Astrocyte of the cerebellum (primary cell): ENCODE measurements at regions not wholly inside any gene's neighbourhood (a gene's known extent, or its start where the extent isn't known, plus 50 kb on each side); places are given as distances from the start of the nearest gene placed in this dataset.

Experiments used
- DNase-seq: peaks from one replicate; pipeline ENCODE4 v3.0.0-alpha.2; 2011; ENCODE audit warnings: low read depth
- H3K4me3 ChIP-seq: 2 replicates; pipeline ENCODE4 v1.5.1; 2011; ENCODE audit warnings: mild to moderate bottlenecking, low read depth, low read length, moderate library complexity
- CTCF ChIP-seq: IDR thresholded peaks from 2 replicates; pipeline ENCODE4 v1.5.1; 2012; ENCODE audit warnings: low read length, low read depth, moderate library complexity, mild to moderate bottlenecking; ENCODE audit errors: missing control alignments
- in situ Hi-C: cut with HindIII; loops from 2 replicates; pipeline ENCODE4 v1.10.0; 2017; ENCODE audit warnings: low sequenced_read_pairs

DNA sequence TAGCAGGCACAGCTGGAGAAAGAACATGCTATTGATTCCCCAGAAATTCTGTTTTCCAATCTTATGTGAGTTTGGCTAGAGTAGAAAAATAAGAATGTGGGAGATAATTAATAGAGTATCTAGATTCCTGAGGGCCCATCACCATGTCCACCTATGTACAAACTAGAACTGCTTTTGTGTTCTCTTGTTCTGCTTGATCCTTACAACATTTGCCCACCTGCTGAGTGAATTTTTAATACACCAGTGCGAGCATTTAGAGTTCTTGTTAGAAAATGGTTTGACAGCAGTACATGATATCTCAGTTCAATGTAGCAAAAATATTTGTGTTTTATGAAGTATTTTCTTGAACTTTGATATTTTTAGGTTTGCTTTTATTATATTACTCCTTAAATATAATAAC is 52.3 kb upstream of the SPAG16 start:
- no peak for TF ChIP-seq CTCF
- DNase-seq: no peak
- H3K4me3 ChIP-seq: no peak overlapping the region
- in situ Hi-C loops: no loop called here

DNA sequence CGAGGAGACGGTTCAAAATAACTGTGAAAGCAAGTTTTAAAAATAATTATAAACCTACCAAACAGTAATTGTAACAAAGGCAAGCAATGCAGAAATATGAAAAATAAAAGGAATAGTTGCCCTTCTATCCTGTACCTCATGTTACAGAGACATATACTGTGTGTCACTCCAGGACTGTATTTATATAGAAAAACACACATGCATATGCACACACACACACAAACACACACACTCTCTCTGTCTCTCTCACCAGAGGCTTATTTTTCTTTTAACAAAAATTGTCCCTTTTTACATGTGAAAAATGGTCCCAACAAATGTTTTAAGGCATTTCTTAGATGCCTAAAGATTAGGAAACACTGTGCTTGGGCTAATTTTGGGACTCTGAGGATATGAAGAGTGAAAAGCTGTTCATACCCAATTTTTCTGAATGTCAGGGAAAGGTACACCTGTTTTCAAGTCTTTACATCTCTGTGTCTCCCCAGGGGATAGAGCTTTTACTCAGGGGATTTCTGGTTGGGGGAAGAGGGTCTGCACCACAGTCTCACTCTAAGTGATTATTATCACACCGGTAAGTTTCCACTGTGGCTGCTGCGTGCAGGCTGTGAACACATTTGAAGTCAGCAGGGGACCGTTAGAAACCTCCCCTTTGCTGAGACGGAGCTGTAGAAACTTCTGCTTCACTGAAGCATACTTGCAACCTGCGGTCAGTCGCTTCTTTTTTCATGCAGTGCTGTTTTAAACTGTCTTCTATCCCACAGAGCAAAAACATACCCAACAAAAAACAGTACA is 51.4 kb upstream of the SPAG16 start:
- in situ Hi-C loops: no loop called here
- H3K4me3 ChIP-seq: no peak overlapping the region
- peak; percentile 66 for DNase-seq
- no peak for TF ChIP-seq CTCF

DNA sequence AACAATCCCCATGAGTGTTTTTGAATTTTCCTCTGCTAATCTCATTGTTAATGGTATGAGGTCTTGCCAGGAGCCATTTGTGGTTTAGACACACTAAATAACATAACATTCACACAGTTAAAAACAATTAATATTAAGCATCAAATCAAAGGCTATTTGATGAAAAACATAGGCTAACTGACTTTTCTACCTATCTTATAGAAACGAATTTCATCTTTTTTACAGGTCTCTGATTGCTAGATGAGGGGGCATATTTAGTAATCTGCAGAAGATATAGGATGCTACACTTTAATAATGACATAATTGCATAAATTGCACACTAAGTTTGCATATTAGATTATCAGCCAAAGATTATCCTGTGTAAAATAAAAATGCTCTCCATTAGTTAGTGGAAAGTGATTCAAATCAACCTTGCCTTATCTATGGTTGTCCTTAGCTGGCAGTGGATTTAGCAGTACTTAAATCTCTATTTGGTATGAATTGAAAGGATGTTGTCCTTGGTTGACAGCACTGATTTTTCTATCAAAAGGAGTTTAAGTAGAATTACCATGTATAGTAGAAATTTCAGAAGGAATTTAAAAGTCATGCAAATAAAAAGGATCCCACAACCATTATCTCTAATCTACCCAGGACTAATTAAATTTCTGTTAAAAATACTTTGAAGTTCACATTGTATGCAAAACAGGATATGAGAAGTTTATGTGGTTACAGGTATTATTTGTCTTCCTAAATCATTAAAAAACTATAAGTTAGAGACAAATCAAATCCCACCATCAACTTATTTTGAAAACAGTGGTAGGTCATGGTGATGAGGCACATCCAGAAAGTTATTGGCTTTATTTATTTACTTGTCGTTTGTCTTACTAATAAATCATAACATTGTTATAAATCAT is 50.6 kb upstream of the SPAG16 start:
- in situ Hi-C loops: no loop called here
- TF ChIP-seq CTCF: no peak
- no peak overlapping the region for H3K4me3 ChIP-seq
- DNase-seq: no peak
